ENCODE measurements at regions not wholly inside any gene's neighbourhood (a gene's known extent, or its start where the extent isn't known, plus 50 kb on each side); places are given as distances from the start of the nearest gene placed in this dataset.
A peak's percentile ranks its signal among the peaks of the same experiment; 100 is the strongest.

DNA sequence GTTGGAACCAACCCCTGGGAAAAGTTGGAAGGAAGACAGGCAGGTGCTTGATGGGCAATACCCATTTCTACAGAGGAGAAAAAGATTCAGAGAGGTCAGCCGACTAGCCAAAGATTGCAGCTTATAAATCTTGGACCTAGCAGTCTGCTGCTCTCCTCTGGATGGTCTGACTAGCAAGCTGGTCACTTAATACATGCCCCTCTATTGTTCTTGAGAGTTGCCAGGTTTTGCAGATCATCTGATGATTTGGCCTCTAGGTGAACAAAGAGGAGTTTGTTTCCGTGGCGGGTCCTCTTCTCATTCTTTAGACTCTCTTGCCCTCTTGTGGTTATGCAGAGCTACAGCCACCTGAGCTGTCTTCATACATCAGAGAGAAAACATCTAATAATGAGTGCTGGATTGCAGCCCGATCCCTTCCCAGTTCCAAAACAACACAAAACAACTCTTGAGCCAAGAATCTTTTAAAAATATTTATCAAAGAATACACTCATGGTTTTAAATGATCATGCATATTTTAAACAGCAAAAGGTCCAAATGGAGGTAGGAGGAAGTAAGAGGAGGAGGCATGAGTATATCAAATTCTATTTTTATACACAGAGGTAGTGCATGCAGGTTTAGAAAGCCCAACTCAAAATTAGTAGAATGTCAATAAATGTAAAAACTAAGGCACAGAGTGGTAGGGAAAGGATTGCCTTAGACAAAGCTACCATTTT is 115.7 kb downstream of the SLC30A10 start:
- H2BK15ac ChIP-seq (ENCODE audit: low read depth, low read length), result no peak overlapping the region
- no peak overlapping the region for H2AK5ac ChIP-seq (ENCODE audit: low read depth, low read length)
- no peaks in the 10 kb centered on the region for H3K9me3 ChIP-seq (ENCODE audit: control insufficient read depth, insufficient read depth, low read length)
- peaks cover 2% of the 10 kb centered on the region; the same call in 1 of the 2 replicates for H3K4me1 ChIP-seq (ENCODE audit: control insufficient read depth, insufficient read depth, low read length)
- CTCF ChIA-PET, result interaction anchor here (0.6 to 1.8 kb wide), 3 partner anchors 427 to 1513 kb away, joined by 3 to 5 read pairs (median 4); no protein-coding TSS in a partner anchor
- H3K79me1 ChIP-seq (ENCODE audit: low read depth in 1 of 2, low read length in 2 of 2), result no peaks in the 10 kb centered on the region
- in situ Hi-C loops (cut with MboI; ENCODE audit: low sequenced_read_pairs), result loop anchor here (10.0 kb wide), 2 partner anchors 238 to 1488 kb away; no protein-coding TSS in a partner anchor
- no peaks in the 10 kb centered on the region for H3K36me3 ChIP-seq (ENCODE audit: control insufficient read depth, insufficient read depth, low read length)
- H4K20me1 ChIP-seq (ENCODE audit: insufficient read depth, low read length), result no peaks in the 10 kb centered on the region
- no peak overlapping the region for H2AK9ac ChIP-seq (replicated peaks; ENCODE audit: low read depth, low read length, poor library complexity)
- WGBS, 2 experiments (ENCODE audit: extremely low coverage in 2 of 2, insufficient read length in 1 of 2), result 88% methylated on average over 1 of the region's 4 CpGs; no CpG with 5 or more reads in 1 of the 2 experiments
- no peaks in the 10 kb centered on the region for H3K9me1 ChIP-seq (ENCODE audit: insufficient read depth, low read length)
- H3K56ac ChIP-seq (ENCODE audit: extremely low read depth, insufficient read depth, low read length), result no peak overlapping the region
- H3K27ac ChIP-seq (ENCODE audit: insufficient read depth, low read length), result no peak overlapping the region
- no peak overlapping the region for H2BK20ac ChIP-seq (ENCODE audit: low read depth, low read length)
- H3K23ac ChIP-seq (ENCODE audit: low read depth, low read length), result no peak overlapping the region
- TF ChIP-seq, protein P1, sequence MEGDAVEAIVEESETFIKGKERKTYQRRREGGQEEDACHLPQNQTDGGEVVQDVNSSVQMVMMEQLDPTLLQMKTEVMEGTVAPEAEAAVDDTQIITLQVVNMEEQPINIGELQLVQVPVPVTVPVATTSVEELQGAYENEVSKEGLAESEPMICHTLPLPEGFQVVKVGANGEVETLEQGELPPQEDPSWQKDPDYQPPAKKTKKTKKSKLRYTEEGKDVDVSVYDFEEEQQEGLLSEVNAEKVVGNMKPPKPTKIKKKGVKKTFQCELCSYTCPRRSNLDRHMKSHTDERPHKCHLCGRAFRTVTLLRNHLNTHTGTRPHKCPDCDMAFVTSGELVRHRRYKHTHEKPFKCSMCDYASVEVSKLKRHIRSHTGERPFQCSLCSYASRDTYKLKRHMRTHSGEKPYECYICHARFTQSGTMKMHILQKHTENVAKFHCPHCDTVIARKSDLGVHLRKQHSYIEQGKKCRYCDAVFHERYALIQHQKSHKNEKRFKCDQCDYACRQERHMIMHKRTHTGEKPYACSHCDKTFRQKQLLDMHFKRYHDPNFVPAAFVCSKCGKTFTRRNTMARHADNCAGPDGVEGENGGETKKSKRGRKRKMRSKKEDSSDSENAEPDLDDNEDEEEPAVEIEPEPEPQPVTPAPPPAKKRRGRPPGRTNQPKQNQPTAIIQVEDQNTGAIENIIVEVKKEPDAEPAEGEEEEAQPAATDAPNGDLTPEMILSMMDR (conservative IDR thresholded peaks at IDR 0.05; ENCODE audit: low read depth, low read length), result peak; percentile 81
- TF ChIP-seq POLR2A (IDR thresholded peaks at IDR 0.05; ENCODE audit: low read depth, low read length) (0 out of 2 replicates have a peak, but pooled peaks have one; percentile 25), SMC3 (IDR thresholded peaks at IDR 0.05; ENCODE audit: low read depth, low read length) (peak; percentile 69), NFE2L2 (IDR thresholded peaks at IDR 0.05; ENCODE audit: low read depth, low read length) (no peak), MAZ (IDR thresholded peaks at IDR 0.05; ENCODE audit: borderline replicate concordance, low read depth, low read length) (no peak), MAFK (IDR thresholded peaks at IDR 0.05; ENCODE audit: low read depth, low read length) (no peak), RAD21 (IDR thresholded peaks at IDR 0.05; ENCODE audit: low read length) (peak; percentile 84)
- TF ChIP-seq, protein P2, sequence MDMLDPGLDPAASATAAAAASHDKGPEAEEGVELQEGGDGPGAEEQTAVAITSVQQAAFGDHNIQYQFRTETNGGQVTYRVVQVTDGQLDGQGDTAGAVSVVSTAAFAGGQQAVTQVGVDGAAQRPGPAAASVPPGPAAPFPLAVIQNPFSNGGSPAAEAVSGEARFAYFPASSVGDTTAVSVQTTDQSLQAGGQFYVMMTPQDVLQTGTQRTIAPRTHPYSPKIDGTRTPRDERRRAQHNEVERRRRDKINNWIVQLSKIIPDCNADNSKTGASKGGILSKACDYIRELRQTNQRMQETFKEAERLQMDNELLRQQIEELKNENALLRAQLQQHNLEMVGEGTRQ (IDR thresholded peaks at IDR 0.05; ENCODE audit: low read depth, low read length), result no peak
- H3K4me2 ChIP-seq (ENCODE audit: low read depth, low read length), result no peak overlapping the region; the same call in 1 of the 2 replicates
- ATAC-seq (ENCODE audit: low read depth) (peak; percentile 95), DNase-seq (peak; percentile 71)
- H4K5ac ChIP-seq (ENCODE audit: low read depth, low read length), result no peak overlapping the region
- H4K8ac ChIP-seq (ENCODE audit: low read depth in 2 of 2, low read length in 2 of 2), result no peak overlapping the region
- intact Hi-C loops (cut with micrococcal nuclease), result loop anchor here (1.0 to 10.0 kb wide), 9 partner anchors 152 to 1513 kb away; no protein-coding TSS in a partner anchor
- no peak overlapping the region for H4K91ac ChIP-seq (ENCODE audit: insufficient read depth, low read depth, low read length)
- POLR2A ChIA-PET (ENCODE audit: unreplicated experiment), result no interaction called here
- dilution Hi-C loops (cut with HindIII; ENCODE audit: low sequenced_read_pairs, unreplicated experiment), result no loop called here
- no peak overlapping the region for H3K4ac ChIP-seq (ENCODE audit: low read depth, low read length)
- BruUV-seq (replicated peaks), result no TSS peak
- no peak overlapping the region for H3K14ac ChIP-seq (replicated peaks; ENCODE audit: low read depth, low read length)
- no peak overlapping the region for H2BK120ac ChIP-seq (ENCODE audit: low read depth, low read length)
- no peak overlapping the region for H3K9ac ChIP-seq (ENCODE audit: low read depth, low read length)
- H3K4me3 ChIP-seq (ENCODE audit: insufficient read depth, low read depth, low read length), result no peak overlapping the region
- no peak overlapping the region for H2AFZ ChIP-seq (replicated peaks; ENCODE audit: low read length, poor library complexity)
- no peak overlapping the region for H3K18ac ChIP-seq (ENCODE audit: low read depth, low read length)
- H3K27me3 ChIP-seq (ENCODE audit: control insufficient read depth, insufficient read depth, low read length), result peaks cover 7% of the 10 kb centered on the region
- no peak overlapping the region for H2BK5ac ChIP-seq (ENCODE audit: low read depth, low read length, poor library complexity, severe bottlenecking)
